ENCODE measurements at regions not wholly inside any gene's neighbourhood (a gene's known extent, or its start where the extent isn't known, plus 50 kb on each side); places are given as distances from the start of the nearest gene placed in this dataset.

DNA sequence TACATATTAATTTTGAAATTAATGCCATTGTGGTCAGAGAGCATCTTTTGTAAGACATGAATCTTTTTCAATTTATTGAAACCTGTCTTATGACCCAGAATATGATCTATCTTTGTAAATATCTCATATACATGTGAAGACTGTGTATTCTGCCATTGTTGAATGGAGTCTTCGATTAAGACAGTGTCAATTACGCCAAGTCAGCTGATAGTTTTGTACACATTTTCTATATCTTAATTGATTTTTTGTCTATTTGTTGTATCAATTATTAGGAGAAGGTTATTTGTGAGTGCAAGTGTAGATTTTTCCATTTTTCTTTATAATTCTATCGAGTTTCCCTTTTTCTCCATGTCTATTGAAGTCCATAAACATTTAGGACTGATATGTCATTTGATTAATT is 471.6 kb downstream of the MED10 start:
- intact Hi-C loops (cut with DNase I) = no loop called here
- no peak for ATAC-seq (ENCODE audit: low FRiP score)
- no peaks in the 10 kb centered on the region for H3K36me3 ChIP-seq (ENCODE audit: control insufficient read depth in 1 of 2, insufficient read depth in 2 of 2, low read length in 1 of 2)
- no peak for DNase-seq
- H3K27ac ChIP-seq (ENCODE audit: low read depth in 1 of 2, low read length in 2 of 2) = no peak overlapping the region
- H3K4me3 ChIP-seq (ENCODE audit: low read length in 2 of 2) = no peak overlapping the region
- no peaks in the 10 kb centered on the region for H3K4me1 ChIP-seq (ENCODE audit: control insufficient read depth in 1 of 2, insufficient read depth in 2 of 2, low read length in 2 of 2)
- peaks cover 0 to 2% of the 10 kb centered on the region in 2 donors for H3K27me3 ChIP-seq (ENCODE audit: control insufficient read depth in 1 of 2, insufficient read depth in 2 of 2, low read length in 1 of 2)
- WGBS, 2 donors = 93 to 95% methylated on average over 3 of the region's 3 CpGs
- no peaks in the 10 kb centered on the region for H3K9me3 ChIP-seq (ENCODE audit: control insufficient read depth, low read length)

DNA sequence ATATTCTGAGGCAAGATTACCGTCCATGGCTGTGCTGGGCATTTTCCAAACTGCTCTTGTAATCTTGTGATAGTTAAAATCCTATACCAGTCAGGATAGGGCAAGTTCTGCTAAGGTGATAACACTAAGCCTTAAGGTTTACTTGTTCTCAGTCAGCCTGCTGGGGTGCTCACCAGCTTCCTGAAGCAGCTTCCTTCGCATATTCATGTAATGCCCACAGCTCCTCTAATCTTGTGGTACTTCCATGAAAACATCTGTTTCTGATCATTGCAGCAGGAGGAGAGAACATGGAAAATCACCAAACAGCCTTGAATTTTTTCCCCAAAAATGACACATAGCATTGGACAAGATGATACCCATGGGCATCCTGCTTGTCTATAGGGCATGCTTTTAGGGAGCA is 473.2 kb downstream of the MED10 start:
- Histone ChIP-seq H3K4me3 (ENCODE audit: low read length in 2 of 2) (no peak overlapping the region), H3K9me3 (ENCODE audit: control insufficient read depth, low read length) (no peaks in the 10 kb centered on the region), H3K27me3 (ENCODE audit: control insufficient read depth in 1 of 2, insufficient read depth in 2 of 2, low read length in 1 of 2) (no peaks in the 10 kb centered on the region), H3K27ac (ENCODE audit: low read depth in 1 of 2, low read length in 2 of 2) (no peak overlapping the region), H3K4me1 (ENCODE audit: control insufficient read depth in 1 of 2, insufficient read depth in 2 of 2, low read length in 2 of 2) (no peaks in the 10 kb centered on the region), H3K36me3 (ENCODE audit: control insufficient read depth in 1 of 2, insufficient read depth in 2 of 2, low read length in 1 of 2) (no peaks in the 10 kb centered on the region)
- ATAC-seq (ENCODE audit: low FRiP score) (no peak), DNase-seq (no peak)
- intact Hi-C loops (cut with DNase I) = no loop called here
- 42 to 53% methylated on average over 2 of the region's 2 CpGs for WGBS, 2 donors

DNA sequence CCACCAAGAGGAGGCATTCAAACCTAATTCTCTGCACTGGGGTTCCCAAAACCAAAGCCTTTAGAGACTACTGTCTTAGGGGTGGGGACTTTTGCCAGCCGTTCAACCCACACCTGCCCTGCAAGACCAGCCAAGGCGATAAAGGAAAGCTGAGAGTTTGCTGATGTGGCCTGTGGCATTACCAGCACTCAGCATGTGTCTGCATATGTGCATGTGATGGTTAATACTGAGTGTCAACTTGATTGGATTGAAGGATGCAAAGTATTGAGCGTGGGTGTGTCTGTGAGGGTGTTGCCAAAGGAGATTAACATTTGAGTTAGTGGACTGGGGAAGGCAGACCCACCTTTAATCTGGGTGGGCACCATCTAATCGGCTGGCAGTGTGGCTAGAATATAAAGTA is 474.2 kb downstream of the MED10 start:
- no peaks in the 10 kb centered on the region for H3K4me1 ChIP-seq (ENCODE audit: control insufficient read depth in 1 of 2, insufficient read depth in 2 of 2, low read length in 2 of 2)
- H3K36me3 ChIP-seq (ENCODE audit: control insufficient read depth in 1 of 2, insufficient read depth in 2 of 2, low read length in 1 of 2) = no peaks in the 10 kb centered on the region
- DNase-seq (no peak), ATAC-seq (ENCODE audit: low FRiP score) (no peak)
- WGBS, 2 donors = 91 to 92% methylated on average over 4 of the region's 4 CpGs
- H3K9me3 ChIP-seq (ENCODE audit: control insufficient read depth, low read length) = no peaks in the 10 kb centered on the region
- intact Hi-C loops (cut with DNase I) = no loop called here
- H3K27ac ChIP-seq (ENCODE audit: low read depth in 1 of 2, low read length in 2 of 2) = no peak overlapping the region
- H3K27me3 ChIP-seq (ENCODE audit: control insufficient read depth in 1 of 2, insufficient read depth in 2 of 2, low read length in 1 of 2) = no peaks in the 10 kb centered on the region
- H3K4me3 ChIP-seq (ENCODE audit: low read length in 2 of 2) = no peak overlapping the region

DNA sequence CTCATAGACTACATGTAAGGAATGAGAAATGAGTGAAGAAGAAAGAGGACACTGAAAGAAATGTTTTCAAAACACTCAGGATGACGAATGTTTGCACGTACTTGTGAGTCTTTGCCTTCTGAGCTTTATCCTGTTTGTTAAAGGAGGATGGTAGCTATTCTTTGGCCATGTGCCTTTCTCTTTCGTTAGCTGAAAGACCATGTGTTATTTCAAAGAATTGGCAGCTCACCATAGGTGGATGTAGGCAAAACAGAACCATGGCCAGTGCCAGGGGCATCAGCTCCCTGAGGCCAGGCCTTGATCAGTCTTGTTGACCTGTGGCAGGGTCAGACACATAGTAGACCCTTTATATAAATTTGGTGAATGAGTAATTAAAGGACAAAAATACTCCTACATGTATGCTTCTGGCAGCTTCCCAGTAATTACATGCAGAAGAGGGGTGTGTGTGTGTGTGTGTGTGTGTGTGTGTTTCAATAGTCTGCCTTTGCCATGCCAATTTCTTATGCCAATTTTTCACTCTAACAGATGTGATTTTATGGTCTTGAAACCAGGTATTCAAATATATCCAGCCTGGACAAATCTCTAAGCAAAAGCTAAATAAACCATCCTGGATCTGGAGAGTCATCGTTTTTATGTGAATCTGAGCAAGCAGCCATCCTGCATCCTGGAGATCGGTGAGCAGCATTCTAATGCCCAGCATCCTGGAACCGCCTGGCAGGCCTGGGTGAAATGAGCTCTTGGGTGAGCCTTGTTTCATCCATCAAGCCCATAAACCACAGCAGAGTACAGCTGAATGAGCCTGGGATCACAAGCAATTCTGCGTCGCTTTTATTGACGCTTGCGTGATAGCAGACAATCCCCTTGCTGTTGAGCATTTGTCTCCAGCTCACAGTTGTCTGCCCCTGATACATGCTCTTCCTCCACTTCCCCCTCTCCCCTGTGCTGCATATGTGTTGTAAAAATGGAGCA is 475.4 kb downstream of the MED10 start:
- no peaks in the 10 kb centered on the region for H3K9me3 ChIP-seq (ENCODE audit: control insufficient read depth, low read length)
- H3K4me1 ChIP-seq (ENCODE audit: control insufficient read depth in 1 of 2, insufficient read depth in 2 of 2, low read length in 2 of 2) = no peaks in the 10 kb centered on the region
- no peaks in the 10 kb centered on the region for H3K36me3 ChIP-seq (ENCODE audit: control insufficient read depth in 1 of 2, insufficient read depth in 2 of 2, low read length in 1 of 2)
- no peaks in the 10 kb centered on the region for H3K27me3 ChIP-seq (ENCODE audit: control insufficient read depth in 1 of 2, insufficient read depth in 2 of 2, low read length in 1 of 2)
- H3K4me3 ChIP-seq (ENCODE audit: low read length in 2 of 2) = no peak overlapping the region
- no peak overlapping the region for H3K27ac ChIP-seq (ENCODE audit: low read depth in 1 of 2, low read length in 2 of 2)
- intact Hi-C loops (cut with DNase I) = no loop called here
- 77 to 79% methylated on average over 10 of the region's 10 CpGs for WGBS, 2 donors
- no peak for ATAC-seq (ENCODE audit: low FRiP score)
- DNase-seq = no peak

DNA sequence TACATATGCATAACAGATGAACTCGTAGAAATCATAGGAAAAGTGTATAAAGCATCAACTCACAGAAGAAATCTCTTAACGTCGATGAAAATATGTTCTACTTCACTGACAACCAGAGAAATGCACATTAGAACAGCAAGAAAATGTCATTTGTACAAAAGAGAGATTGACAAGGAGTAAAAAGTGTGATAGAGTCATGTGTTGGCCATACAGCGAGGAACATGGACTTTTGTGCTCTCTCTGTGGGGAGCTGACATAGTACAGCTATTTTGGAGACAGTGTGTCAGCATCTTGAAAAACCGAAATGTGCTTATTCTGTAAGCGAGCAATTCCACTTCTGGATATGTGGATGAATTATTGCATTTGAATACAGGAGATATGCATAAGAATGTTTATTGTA is 477.9 kb downstream of the ICE1 start:
- H3K9me3 ChIP-seq (ENCODE audit: control insufficient read depth, low read length) = peaks cover 2% of the 10 kb centered on the region
- intact Hi-C loops (cut with DNase I) = no loop called here
- 92% methylated on average over 6 of the region's 6 CpGs for WGBS, 2 donors
- ATAC-seq (ENCODE audit: low FRiP score) (no peak), DNase-seq (no peak)
- no peaks in the 10 kb centered on the region for H3K36me3 ChIP-seq (ENCODE audit: control insufficient read depth in 1 of 2, insufficient read depth in 2 of 2, low read length in 1 of 2)
- H3K4me1 ChIP-seq (ENCODE audit: control insufficient read depth in 1 of 2, insufficient read depth in 2 of 2, low read length in 2 of 2) = no peaks in the 10 kb centered on the region
- H3K27ac ChIP-seq (ENCODE audit: low read depth in 1 of 2, low read length in 2 of 2) = no peak overlapping the region
- H3K27me3 ChIP-seq (ENCODE audit: control insufficient read depth in 1 of 2, insufficient read depth in 2 of 2, low read length in 1 of 2) = no peaks in the 10 kb centered on the region
- H3K4me3 ChIP-seq (ENCODE audit: low read length in 2 of 2) = no peak overlapping the region

DNA sequence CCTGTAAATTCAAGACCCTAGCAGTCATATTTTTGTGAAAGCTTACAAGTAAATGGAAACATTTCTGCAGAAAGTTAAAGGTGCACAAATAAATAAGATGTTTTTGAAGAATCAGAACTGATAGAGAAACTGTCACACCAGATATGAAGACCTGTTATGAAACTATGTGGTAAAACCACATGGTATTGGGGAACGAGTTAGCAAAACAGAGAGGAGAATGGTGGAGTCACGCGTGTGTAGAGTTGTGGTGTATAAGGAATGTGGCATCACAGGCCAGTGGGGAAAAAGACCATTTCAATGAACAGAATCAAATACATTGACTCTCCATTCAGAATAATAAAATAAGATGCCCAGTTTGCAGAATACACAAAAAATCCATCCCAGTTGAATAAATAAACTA is 477.2 kb downstream of the ICE1 start:
- intact Hi-C loops (cut with DNase I) = no loop called here
- Histone ChIP-seq H3K4me1 (ENCODE audit: control insufficient read depth in 1 of 2, insufficient read depth in 2 of 2, low read length in 2 of 2) (no peaks in the 10 kb centered on the region), H3K36me3 (ENCODE audit: control insufficient read depth in 1 of 2, insufficient read depth in 2 of 2, low read length in 1 of 2) (no peaks in the 10 kb centered on the region), H3K27ac (ENCODE audit: low read depth in 1 of 2, low read length in 2 of 2) (no peak overlapping the region), H3K27me3 (ENCODE audit: control insufficient read depth in 1 of 2, insufficient read depth in 2 of 2, low read length in 1 of 2) (no peaks in the 10 kb centered on the region), H3K4me3 (ENCODE audit: low read length in 2 of 2) (no peak overlapping the region), H3K9me3 (ENCODE audit: control insufficient read depth, low read length) (peaks cover 2% of the 10 kb centered on the region)
- WGBS, 2 donors = 90 to 96% methylated on average over 3 of the region's 3 CpGs
- DNase-seq = no peak
- ATAC-seq (ENCODE audit: low FRiP score) = no peak

DNA sequence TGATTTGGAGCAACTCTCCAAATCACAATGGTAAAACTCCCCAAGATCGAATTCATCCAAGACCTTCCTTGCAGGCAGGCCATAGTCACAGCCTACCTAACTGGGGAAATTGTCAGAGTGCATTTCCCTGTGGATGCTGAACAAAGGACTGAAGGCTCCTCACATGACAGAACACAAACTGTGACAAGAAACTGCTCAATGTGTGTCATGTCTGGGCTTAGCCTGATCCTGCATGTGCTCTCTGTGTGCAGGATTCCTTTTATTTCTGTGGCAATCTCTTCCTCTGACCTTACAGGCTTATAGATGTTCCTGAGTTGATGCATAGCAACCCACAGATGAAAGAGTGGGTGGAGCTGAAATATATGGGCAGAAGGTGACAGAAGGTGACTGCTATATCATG is 465.8 kb downstream of the ICE1 start:
- no peaks in the 10 kb centered on the region for H3K9me3 ChIP-seq (ENCODE audit: control insufficient read depth, low read length)
- H3K36me3 ChIP-seq (ENCODE audit: control insufficient read depth in 1 of 2, insufficient read depth in 2 of 2, low read length in 1 of 2) = no peaks in the 10 kb centered on the region
- DNase-seq (no peak), ATAC-seq (ENCODE audit: low FRiP score) (no peak)
- H3K4me3 ChIP-seq (ENCODE audit: low read length in 2 of 2) = no peak overlapping the region
- WGBS, 2 donors = 13 to 17% methylated on average over 1 of the region's 1 CpG
- H3K4me1 ChIP-seq (ENCODE audit: control insufficient read depth in 1 of 2, insufficient read depth in 2 of 2, low read length in 2 of 2) = no peaks in the 10 kb centered on the region
- H3K27ac ChIP-seq (ENCODE audit: low read depth in 1 of 2, low read length in 2 of 2) = no peak overlapping the region
- intact Hi-C loops (cut with DNase I) = loop anchor here in 1 of 2 donors (10.0 kb wide), 1 partner anchor 393 kb away; no protein-coding TSS in a partner anchor
- H3K27me3 ChIP-seq (ENCODE audit: control insufficient read depth in 1 of 2, insufficient read depth in 2 of 2, low read length in 1 of 2) = no peaks in the 10 kb centered on the region

DNA sequence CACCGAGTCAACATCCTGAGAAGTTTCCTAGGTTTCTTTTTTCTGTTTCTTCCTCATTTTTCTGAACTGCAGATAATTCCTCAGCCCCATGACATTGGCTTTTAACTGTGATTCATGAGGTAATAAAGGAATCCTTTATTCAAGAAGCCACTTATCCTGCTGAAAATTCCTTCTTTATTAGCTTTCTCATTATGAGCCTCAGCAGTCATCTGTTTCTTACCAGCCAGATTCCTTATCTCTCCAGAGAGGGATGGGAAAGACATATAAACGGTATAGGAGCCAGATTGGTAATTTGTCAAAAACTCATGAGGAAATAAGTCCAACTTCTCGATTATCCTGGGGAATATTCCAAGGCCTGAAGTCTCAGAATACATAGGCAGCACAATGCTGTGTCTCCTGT is 465.4 kb downstream of the ICE1 start:
- Histone ChIP-seq H3K4me3 (ENCODE audit: low read length in 2 of 2) (no peak overlapping the region), H3K9me3 (ENCODE audit: control insufficient read depth, low read length) (no peaks in the 10 kb centered on the region), H3K27ac (ENCODE audit: low read depth in 1 of 2, low read length in 2 of 2) (no peak overlapping the region), H3K27me3 (ENCODE audit: control insufficient read depth in 1 of 2, insufficient read depth in 2 of 2, low read length in 1 of 2) (no peaks in the 10 kb centered on the region), H3K36me3 (ENCODE audit: control insufficient read depth in 1 of 2, insufficient read depth in 2 of 2, low read length in 1 of 2) (no peaks in the 10 kb centered on the region), H3K4me1 (ENCODE audit: control insufficient read depth in 1 of 2, insufficient read depth in 2 of 2, low read length in 2 of 2) (no peaks in the 10 kb centered on the region)
- DNase-seq (no peak), ATAC-seq (ENCODE audit: low FRiP score) (no peak)
- intact Hi-C loops (cut with DNase I) = loop anchor here in 1 of 2 donors (10.0 kb wide), 1 partner anchor 393 kb away; no protein-coding TSS in a partner anchor
- 9 to 13% methylated on average over 3 of the region's 3 CpGs for WGBS, 2 donors

Measured in aorta (tissue), 5 donors.